Activated CD4-positive, CD25-positive, alpha-beta regulatory T cell treated with anti-CD3 and anti-CD28 coated beads, Interleukin-2, amount 50 U/mL, for 16 hours (primary cell): ENCODE measurements at regions not wholly inside any gene's neighbourhood (a gene's known extent, or its start where the extent isn't known, plus 50 kb on each side); places are given as distances from the start of the nearest gene placed in this dataset.
A peak's percentile ranks its signal among the peaks of the same experiment; 100 is the strongest.
"Not testable (repeated sequence)": the region's sequence is repeated elsewhere in the genome, so short reads cannot be mapped to it uniquely, and the experiment has no call there.

Experiments used
- DNase-seq: peaks from one replicate; pipeline ENCODE4 v3.0.0-alpha.2; 2020; ENCODE audit warnings: low read depth, low spot score

- no peak for DNase-seq
These were observed 592.7 kb upstream of the SLC35B3 start for GRCh38 chr6:9028086-9028485.

DNA sequence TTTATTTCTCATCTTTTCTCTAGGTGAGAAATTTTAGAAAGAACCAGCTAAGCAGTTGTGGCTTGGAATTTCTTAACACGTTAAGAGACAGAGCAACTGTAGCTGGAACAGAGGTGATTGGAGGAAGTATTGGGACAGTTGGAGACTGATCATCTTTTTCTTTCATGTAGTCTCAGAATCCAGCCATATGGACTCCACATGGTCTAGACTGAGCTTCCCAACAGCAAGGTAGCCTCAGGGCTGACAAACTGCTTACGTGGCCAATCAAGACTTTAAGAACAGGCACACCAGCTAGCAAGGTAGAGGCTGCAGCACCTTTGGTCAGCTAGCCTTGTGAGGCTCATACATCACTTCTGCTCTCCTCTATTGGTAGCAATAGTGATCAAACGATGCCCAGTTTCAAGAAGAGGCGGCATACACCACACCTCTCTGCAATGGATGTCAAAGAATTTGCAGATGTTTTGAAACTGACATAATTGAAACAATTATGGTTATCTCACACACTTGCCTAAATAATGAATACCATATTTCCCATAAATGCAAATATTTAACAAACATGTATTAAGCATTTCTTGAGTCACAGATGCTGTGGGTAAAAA lies 590.5 kb upstream of the SLC35B3 start:
- no peak for DNase-seq

DNA sequence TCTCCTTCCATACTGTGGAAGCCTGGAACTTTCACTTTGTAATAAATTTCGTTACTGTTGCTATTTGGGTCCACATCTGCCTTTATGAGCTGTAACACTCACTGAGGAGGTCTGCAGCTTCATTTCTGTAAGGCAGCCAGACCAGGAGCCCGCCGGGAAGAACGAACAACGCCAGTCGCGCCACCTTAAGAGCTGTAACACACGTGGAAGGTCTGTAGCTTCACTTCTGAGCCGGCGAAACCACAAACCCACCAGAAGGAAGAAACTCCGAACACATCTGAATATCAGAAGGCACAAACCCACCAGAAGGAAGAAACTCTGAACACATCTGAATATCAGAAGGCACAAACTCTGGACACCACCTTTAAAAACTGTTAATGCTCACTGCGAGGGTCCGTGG lies 589.9 kb upstream of the SLC35B3 start:
- DNase-seq = no peak

DNA sequence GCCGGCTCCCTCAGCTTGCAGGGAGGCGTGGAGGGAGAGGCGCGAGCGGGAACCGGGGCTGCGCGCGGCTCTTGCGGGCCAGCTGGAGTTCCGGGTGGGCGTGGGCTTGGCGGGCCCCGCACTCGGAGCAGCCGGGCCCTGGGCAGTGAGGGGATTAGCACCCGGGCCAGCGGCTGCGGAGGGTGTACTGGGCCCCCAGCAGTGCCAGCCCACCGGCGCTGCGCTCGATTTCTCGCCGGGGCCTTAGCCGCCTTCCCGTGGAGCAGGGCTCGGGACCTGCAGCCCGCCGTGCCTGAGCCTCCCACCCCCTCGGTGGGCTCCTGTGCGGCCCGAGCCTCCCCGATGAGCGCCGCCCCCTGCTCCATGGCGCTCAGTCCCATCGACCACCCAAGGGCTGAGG lies 588.9 kb upstream of the SLC35B3 start:
- not testable (repeated sequence) for DNase-seq

DNA sequence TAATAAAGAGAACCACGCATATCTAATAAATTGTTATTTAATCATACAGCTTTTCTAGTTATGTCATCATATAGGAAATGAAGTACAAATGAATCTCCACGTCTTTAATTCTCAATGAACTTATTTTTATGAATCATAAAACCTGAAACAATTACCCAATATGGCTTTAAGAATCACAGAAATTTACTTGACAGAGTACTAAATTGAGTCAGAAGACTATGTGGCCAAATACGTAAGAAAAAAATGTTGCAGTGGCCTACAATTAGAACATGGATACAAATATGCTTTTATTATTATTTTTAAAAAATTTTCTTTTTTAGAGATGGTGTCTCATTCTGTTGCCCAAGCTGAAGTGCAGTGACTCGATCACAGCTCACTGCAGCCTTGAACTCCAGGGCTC lies 584.7 kb upstream of the SLC35B3 start:
- DNase-seq = no peak

GRCh38 chr6:9009931-9010330 lies 574.6 kb upstream of the SLC35B3 start:
- DNase-seq = no peak

DNA sequence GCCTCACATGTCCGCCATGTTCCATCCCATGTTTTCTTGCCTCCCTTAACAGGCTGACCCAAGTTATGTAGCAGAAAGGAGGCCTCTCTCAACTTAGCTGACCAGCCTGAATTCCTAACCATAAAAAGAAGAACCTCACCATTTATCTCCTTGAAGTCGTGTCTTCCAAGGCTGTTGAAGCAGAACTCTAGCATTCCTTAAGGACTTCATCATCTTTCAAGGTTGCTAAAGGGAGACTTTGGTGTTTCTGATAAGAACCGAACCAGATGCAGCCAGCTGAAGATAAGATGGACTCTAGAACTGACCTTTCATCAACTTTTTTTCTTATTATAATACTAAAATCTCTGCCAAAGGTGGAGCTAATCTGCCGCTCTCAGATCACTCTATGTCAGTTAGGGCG lies 571.7 kb upstream of the SLC35B3 start:
- DNase-seq = no peak

- no peak for DNase-seq
These were observed 567.5 kb upstream of the SLC35B3 start for GRCh38 chr6:9002833-9003232.

DNA sequence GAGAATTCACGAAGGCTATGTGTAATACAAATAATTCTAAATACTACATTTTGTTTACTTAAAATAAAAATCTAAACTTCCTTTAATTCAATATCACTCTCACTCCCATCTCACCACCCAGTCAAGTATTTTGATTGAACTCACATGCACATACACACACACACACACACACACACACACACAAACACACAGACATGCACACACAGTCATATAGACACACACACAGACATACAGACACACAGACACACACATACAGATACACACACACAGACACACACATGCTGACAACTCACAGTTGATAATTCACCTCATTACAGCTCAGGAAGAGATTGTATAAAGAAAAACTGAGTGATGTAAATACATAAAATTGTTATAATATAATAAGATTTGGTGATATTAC lies 559.8 kb upstream of the SLC35B3 start:
- no peak for DNase-seq

DNA sequence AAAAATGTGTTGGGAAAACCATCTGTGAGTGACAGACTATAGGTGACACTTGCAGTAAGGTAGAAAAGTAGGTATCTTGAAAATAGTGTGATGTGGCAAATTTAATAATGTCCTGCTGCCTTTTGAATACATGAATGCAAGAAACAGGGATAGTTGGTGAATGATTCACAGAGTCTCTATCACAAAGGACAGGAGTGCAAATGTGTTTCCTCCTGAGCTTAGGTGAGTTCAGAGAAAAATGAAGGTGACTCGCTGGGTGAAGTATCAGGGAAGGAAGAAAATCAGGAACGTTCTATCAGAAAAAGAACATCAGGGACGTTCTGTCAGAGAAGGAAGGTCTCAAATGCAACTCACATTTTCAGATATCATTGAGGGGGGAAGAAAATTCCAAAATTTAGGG lies 557.8 kb upstream of the SLC35B3 start:
- DNase-seq = no peak

DNA sequence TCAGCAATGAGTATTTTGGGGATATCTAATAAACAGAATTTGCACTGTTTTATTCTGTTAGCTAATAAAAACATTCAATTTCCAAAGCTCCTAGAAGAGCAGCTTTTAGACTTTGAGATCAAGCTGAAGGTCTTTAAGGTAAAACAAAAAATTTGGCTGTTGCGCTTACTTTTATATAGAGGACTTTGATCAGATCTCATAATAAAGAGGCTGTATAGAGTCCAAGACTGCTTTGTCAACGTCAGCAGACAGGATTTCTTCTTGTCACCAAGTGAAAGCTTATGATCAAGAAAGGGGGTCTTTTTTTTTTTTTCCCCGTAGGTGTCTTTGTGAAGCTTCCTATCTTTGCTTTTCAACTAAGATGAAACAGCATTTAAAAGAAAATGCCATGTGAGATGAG lies 556.5 kb upstream of the SLC35B3 start:
- DNase-seq = no peak

DNA sequence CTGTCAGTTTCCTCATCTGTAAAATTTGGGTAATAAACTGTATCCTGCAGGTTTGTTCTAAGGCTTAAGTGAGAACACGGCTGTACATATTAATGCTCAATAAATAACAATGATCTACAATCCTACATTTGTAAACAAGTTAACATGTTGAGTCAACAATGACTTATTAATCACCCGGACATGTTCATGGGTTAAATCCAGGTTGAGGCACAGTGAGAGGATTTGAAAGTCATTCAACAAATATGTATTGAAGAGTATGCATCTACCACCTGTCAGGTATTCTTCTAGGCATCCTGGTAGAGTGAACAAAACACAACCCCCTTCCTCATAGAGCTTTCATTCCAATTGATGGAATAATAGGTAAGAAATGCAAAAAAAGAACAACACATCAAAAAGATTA lies 554.7 kb upstream of the SLC35B3 start:
- DNase-seq = no peak

GRCh38 chr6:8983202-8983688 lies 547.9 kb upstream of the SLC35B3 start:
- peak; percentile 19 for DNase-seq

DNA sequence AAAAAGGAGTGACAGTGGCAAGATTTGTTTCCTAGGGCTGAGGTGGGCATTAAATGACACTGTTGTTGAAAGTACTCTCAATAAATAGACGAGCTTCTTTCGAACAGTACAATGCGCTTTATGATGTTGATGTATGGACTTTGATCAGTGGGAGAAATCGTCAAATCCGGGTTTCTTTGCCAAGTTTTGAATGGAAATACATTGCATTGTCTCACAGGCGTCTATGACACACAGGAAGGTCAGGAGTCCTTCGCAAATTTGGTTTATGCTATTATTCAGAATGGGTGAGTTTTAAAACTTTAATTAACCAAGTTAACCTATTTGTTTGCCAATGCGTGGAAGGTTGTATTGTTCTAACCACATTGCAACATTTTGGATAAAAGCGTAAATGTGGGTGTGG lies 547.3 kb upstream of the SLC35B3 start:
- no peak for DNase-seq

DNA sequence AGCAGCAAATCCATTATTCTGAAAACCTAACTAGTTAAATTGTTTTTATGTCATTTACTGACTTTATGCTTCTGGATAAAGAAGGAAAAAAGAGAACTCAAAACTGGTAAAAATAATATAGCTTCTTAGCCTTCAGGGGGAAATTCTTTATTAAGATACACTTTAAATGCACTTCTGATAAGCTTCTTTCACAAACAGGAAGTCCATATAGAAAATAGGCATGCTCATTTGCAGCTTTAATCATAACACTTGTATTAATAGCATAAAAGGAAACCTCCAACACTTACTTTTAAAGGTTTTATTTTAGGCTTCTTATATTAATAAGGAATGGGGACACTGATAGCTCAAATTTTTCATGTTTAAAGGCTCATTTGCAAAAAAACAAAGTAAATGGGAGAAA lies 538.0 kb upstream of the SLC35B3 start:
- no peak for DNase-seq

DNA sequence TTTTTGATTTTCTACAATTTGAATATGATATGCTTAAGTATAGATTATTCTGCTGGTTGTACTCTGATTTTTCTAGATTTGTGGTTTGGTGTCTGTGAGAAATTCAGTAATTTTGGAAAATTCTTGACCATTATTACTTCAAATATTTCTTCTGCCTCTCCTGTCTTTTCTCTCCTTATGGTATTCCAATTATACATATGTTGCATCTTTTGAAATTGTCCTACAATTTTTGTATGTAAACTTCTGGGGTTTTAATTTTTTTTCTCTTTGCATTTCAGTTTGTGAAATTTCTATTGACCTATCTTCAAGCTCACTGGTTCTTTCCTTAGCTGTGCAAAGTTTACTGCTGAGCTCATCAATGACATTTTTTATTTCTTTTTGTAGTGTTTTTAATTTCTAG lies 534.4 kb upstream of the SLC35B3 start:
- no peak for DNase-seq

DNA sequence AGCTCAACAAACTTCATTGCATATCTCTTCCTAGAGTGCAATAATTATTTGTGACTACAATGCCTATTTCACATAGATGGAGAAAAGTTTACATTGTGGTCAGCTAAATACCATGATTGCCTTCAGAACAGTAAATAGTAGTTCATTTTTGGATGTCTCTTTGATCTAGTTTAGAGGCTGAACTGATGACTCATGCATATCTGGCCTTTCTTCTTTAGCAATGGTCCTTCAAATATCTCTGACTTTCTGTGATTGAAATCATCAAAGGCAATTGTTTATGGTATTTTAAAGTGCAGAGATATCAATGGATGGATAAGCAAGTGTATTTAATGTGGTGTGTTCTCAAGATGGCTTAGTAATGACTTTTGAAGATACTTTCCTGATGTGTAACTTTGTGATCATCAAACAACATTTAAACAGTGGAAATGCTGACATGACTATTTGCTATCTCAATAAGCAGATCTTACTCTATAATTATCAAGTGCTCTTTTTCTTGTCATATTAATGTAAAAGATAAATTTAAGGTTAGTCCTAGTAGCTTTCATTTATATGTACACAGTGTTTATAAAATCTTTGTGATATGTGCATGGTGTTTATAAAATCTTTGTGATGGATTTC lies 523.7 kb upstream of the SLC35B3 start:
- DNase-seq = no peak

- no peak for DNase-seq
These were observed 518.0 kb upstream of the SLC35B3 start for GRCh38 chr6:8953310-8953709.

GRCh38 chr6:8948733-8949132 lies 513.4 kb upstream of the SLC35B3 start:
- no peak for DNase-seq

- no peak for DNase-seq
These were observed 512.6 kb upstream of the SLC35B3 start for GRCh38 chr6:8947900-8948299.

GRCh38 chr6:8944548-8944947 lies 509.2 kb upstream of the SLC35B3 start:
- no peak for DNase-seq

DNA sequence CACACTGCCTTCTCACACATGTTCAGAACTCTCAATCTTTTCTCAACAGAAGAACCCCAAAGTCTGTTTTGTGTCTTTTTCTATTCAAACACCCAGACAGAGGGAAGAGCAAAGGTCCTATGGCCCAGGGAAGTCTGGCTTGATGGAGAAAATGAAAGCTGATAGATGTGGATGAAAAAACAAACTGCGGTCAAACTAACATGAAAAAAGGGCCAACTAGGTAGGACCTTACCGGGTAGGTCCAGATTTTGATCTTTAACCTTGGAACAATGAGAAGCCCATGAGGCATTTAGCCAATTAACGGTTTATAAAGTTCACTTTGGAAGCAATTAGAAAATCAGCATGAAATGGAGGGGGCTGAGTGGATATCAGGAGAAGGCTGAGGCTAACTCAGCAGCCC lies 507.7 kb upstream of the SLC35B3 start:
- no peak for DNase-seq

DNA sequence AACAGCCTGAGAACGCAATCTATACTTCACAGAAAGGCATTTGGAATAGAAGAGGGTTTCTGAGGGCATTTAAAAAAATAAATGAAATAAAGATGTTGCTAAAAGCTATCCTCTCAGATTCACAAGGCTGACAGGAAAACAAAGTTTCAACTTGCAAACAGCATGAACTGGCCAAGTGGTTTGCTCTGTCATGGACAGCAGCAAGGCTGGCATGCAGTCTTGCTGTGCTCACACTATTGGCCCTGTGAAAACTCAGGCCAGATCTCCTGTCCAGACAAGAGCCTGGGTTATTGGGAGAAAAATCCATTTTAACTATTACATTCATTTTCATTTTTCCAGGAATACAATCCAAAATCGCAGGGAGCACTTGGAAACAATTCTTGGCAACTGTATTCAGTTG lies 506.2 kb upstream of the SLC35B3 start:
- DNase-seq = no peak

DNA sequence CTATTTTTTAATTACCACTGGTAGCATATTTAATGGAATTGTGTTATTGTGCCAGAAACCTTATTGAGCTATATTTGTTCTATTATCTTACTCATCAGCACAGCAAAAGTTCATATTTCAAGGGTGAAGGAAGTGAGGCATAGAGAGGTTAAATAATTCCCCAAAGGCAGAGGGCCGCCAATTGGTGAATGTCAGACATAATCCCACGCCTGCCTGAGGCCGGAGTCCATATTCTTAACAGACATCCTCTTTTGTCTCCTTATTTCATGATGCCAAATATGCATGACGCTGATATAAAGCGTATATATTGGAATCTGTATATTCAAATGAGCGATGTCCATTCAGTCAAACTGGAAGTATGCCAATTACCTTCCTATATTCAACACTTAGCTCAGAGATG lies 505.0 kb upstream of the SLC35B3 start:
- no peak for DNase-seq
